GM12872 (cell line): ENCODE measurements at regions not wholly inside any gene's neighbourhood (a gene's known extent, or its start where the extent isn't known, plus 50 kb on each side); places are given as distances from the start of the nearest gene placed in this dataset.

Source experiments
- CTCF ChIP-seq: IDR thresholded peaks from 3 replicates; pipeline ENCODE4 v1.5.1; 2011; ENCODE audit warnings: low read depth, mild to moderate bottlenecking, low read length, moderate library complexity; ENCODE audit not compliant: insufficient read depth

GRCh38 chr4:33628296-33628695 is 2616.0 kb downstream of the ARAP2 start:
- no peak for TF ChIP-seq CTCF

- no peak for TF ChIP-seq CTCF
Observed at GRCh38 chr4:33649015-33649414, 2595.3 kb downstream of the ARAP2 start.

GRCh38 chr4:33649471-33649870 is 2594.8 kb downstream of the ARAP2 start:
- no peak for TF ChIP-seq CTCF

GRCh38 chr4:33650036-33650435 is 2594.3 kb downstream of the ARAP2 start:
- no peak for TF ChIP-seq CTCF

- TF ChIP-seq CTCF = no peak
Observed at GRCh38 chr4:33658971-33659370, 2585.3 kb downstream of the ARAP2 start.

GRCh38 chr4:33661636-33662035 is 2582.7 kb downstream of the ARAP2 start:
- TF ChIP-seq CTCF = no peak

- TF ChIP-seq CTCF = no peak
Observed at GRCh38 chr4:33685939-33686338, 2558.4 kb downstream of the ARAP2 start.

GRCh38 chr4:33696041-33696440 is 2548.3 kb downstream of the ARAP2 start:
- no peak for TF ChIP-seq CTCF
